Endothelial cell of umbilical vein (primary cell): ENCODE measurements at regions not wholly inside any gene's neighbourhood (a gene's known extent, or its start where the extent isn't known, plus 50 kb on each side); places are given as distances from the start of the nearest gene placed in this dataset.

Experiments
- BruUV-seq: library from RNA; stranded (reverse); fragments of 400-500 nt; replicated peaks from 2 replicates; lab custom pipeline; 2021; lab: Mats Ljungman, UMichigan
- CTCF ChIA-PET: fragments of 300-600, 350-600 bp; sonication (Branson Sonifier 250); formaldehyde crosslinking; loops from one replicate; lab custom pipeline; 2021; ENCODE audit warnings: antibody characterized with exemption, inconsistent platforms; lab: Charles Lee
- POLR2A ChIA-PET: fragments of 300-600, 350-600 bp; sonication (Branson Sonifier 250); formaldehyde crosslinking; loops from one replicate; lab custom pipeline; 2021; ENCODE audit warnings: antibody characterized with exemption, inconsistent platforms; lab: Charles Lee
- DNase-seq: peaks from one replicate; pipeline ENCODE4 v3.0.0-alpha.2; 2011; ENCODE audit warnings: low read depth, low spot score
- FAIRE-seq: peaks from 2 replicates; lab custom pipeline; 2011; peaks lifted over from hg19 to GRCh38; lab: Jason Lieb, UNC
- H2AFZ ChIP-seq: 2 replicates; pipeline ENCODE4 v1.6.0; 2012; ENCODE audit warnings: low read depth, low read length, control low read depth, inconsistent platforms
- H3K27ac ChIP-seq: 2 replicates; pipeline ENCODE4 v1.5.1; 2011; ENCODE audit warnings: low read depth, mild to moderate bottlenecking, control low read depth, low read length, moderate library complexity; ENCODE audit not compliant: insufficient read depth
- H3K27me3 ChIP-seq, 2 experiments: 2 replicates each; pipeline versions ENCODE4 v1.6.0 to v1.6.1; 2011; ENCODE audit warnings: low read length in 2 of 2, mixed read lengths in 1 of 2; ENCODE audit not compliant: control insufficient read depth in 2 of 2, insufficient read depth in 2 of 2
- H3K36me3 ChIP-seq, 2 experiments: 2 replicates in 1 of 2; 3 replicates in 1 of 2; pipeline ENCODE4 v1.5.1; 2011; ENCODE audit warnings: low read length in 2 of 2, mild to moderate bottlenecking in 1 of 2, moderate library complexity in 1 of 2; ENCODE audit not compliant: control insufficient read depth in 2 of 2, insufficient read depth in 2 of 2; ENCODE audit errors: extremely low read depth in 1 of 2
- H3K4me1 ChIP-seq: 3 replicates; pipeline ENCODE4 v1.5.1; 2011; ENCODE audit warnings: mild to moderate bottlenecking, low read length; ENCODE audit not compliant: control insufficient read depth, insufficient read depth; ENCODE audit errors: extremely low read depth
- H3K4me2 ChIP-seq: 2 replicates; pipeline ENCODE4 v1.6.1; 2011; ENCODE audit warnings: low read length, control low read depth, mixed read lengths; ENCODE audit not compliant: insufficient read depth
- H3K4me3 ChIP-seq, 3 experiments: fragments of 200-600 bp in 1 of 3; sonication (generic), shearing (Covaris generic) in 1 of 3; replicated peaks in 1 of 3; 2 replicates each; pipeline ENCODE4 v1.5.1; 2011 to 2016; ENCODE audit warnings: control low read depth in 3 of 3, low read length in 3 of 3, mild to moderate bottlenecking in 2 of 3, inconsistent platforms in 1 of 3, low read depth in 1 of 3, moderate library complexity in 1 of 3; ENCODE audit not compliant: insufficient read depth in 1 of 3
- H3K79me2 ChIP-seq: 2 replicates; pipeline ENCODE4 v1.6.0; 2012; ENCODE audit warnings: low read length, inconsistent platforms; ENCODE audit not compliant: control insufficient read depth, insufficient read depth
- H3K9ac ChIP-seq: replicated peaks from 2 replicates; pipeline ENCODE3; 2011; ENCODE audit warnings: low read length, control low read depth; ENCODE audit not compliant: insufficient read depth; ENCODE audit errors: extremely low read depth
- H3K9me1 ChIP-seq: replicated peaks from 3 replicates; pipeline ENCODE4 v1.6.0; 2011; ENCODE audit warnings: mild to moderate bottlenecking, low read length; ENCODE audit not compliant: control insufficient read depth, insufficient read depth; ENCODE audit errors: extremely low read depth
- H3K9me3 ChIP-seq: replicated peaks from 2 replicates; pipeline ENCODE4 v1.5.1; 2012; ENCODE audit warnings: low read length, inconsistent platforms; ENCODE audit not compliant: control insufficient read depth, insufficient read depth
- H4K20me1 ChIP-seq: replicated peaks from 2 replicates; pipeline ENCODE3; 2011; ENCODE audit warnings: mild to moderate bottlenecking, low read length; ENCODE audit not compliant: control insufficient read depth, insufficient read depth; ENCODE audit errors: extremely low read depth
- FOS ChIP-seq: IDR thresholded peaks from 2 replicates; pipeline ENCODE4 v1.6.1; 2011; ENCODE audit warnings: mild to moderate bottlenecking, low read length, moderate library complexity, borderline replicate concordance; ENCODE audit not compliant: insufficient read depth
- JUN ChIP-seq: IDR thresholded peaks from 2 replicates; pipeline ENCODE4 v1.6.1; 2011; ENCODE audit warnings: borderline replicate concordance, low read depth; ENCODE audit not compliant: insufficient read length, insufficient read depth
- MAX ChIP-seq: IDR thresholded peaks from 2 replicates; pipeline ENCODE4 v1.6.1; 2011; ENCODE audit not compliant: insufficient read depth, insufficient read length
- POLR2A ChIP-seq: IDR thresholded peaks from 2 replicates; pipeline ENCODE4 v1.6.1; 2012; ENCODE audit warnings: low read depth, mild to moderate bottlenecking, control low read depth, low read length
- POLR2AphosphoS5 ChIP-seq: IDR thresholded peaks from 2 replicates; pipeline ENCODE4 v1.6.1; 2012; ENCODE audit warnings: low read depth, mild to moderate bottlenecking, control low read depth, low read length, moderate library complexity; ENCODE audit not compliant: insufficient read depth
- dilution Hi-C: fragments of 300-500 bp; cut with MboI; formaldehyde crosslinking; loops from one replicate; pipeline ENCODE4 v1.15.0; 2019; ENCODE audit warnings: low sequenced_read_pairs; ENCODE audit not compliant: extremely low pct_ligation_motif_present
- intact Hi-C: fragments of 100-400 bp; cut with micrococcal nuclease; formaldehyde crosslinking; loops from one replicate; pipeline ENCODE4 v1.10.0; 2022

GRCh38 chr1:18004278-18004677 is 103.3 kb upstream of the IGSF21 start:
- H3K9ac ChIP-seq = no peak overlapping the region
- CTCF ChIA-PET = no interaction called here
- dilution Hi-C loops = no loop called here

GRCh38 chr1:18005238-18005637 is 102.4 kb upstream of the IGSF21 start:
- DNase-seq (no peak), FAIRE-seq (no peak)
- no peaks in the 10 kb centered on the region for H4K20me1 ChIP-seq
- H3K36me3 ChIP-seq = no peaks in the 10 kb centered on the region
- no peaks in the 10 kb centered on the region for H3K4me1 ChIP-seq
- H3K4me2 ChIP-seq = no peak overlapping the region
- ChIA-PET CTCF (no interaction called here), POLR2A (no interaction called here)
- H3K4me3 ChIP-seq = no peak overlapping the region
- peaks cover 7% of the 10 kb centered on the region for H3K9me3 ChIP-seq
- no peak for TF ChIP-seq POLR2A
- intact Hi-C loops = no loop called here
- H3K9ac ChIP-seq = no peak overlapping the region
- no TSS peak for BruUV-seq
- no peaks in the 10 kb centered on the region for H3K9me1 ChIP-seq
- no peaks in the 10 kb centered on the region for H3K27me3 ChIP-seq
- H2AFZ ChIP-seq = no peak overlapping the region
- dilution Hi-C loops = no loop called here
- H3K27ac ChIP-seq = no peak overlapping the region
- H3K79me2 ChIP-seq = no peaks in the 10 kb centered on the region

More at GRCh38 chr1:18004278-18004677, 103.3 kb upstream of the IGSF21 start:
- POLR2A ChIA-PET = no interaction called here
- Histone ChIP-seq H3K4me2 (no peak overlapping the region), H3K4me3 (no peak overlapping the region), H3K27ac (no peak overlapping the region), H3K9me1 (no peaks in the 10 kb centered on the region), H3K4me1 (no peaks in the 10 kb centered on the region), H3K79me2 (no peaks in the 10 kb centered on the region), H3K27me3 (no peaks in the 10 kb centered on the region), H3K36me3 (no peaks in the 10 kb centered on the region), H4K20me1 (no peaks in the 10 kb centered on the region), H2AFZ (no peak overlapping the region), H3K9me3 (peaks cover 6% of the 10 kb centered on the region)
- no TSS peak for BruUV-seq
- FAIRE-seq (no peak), DNase-seq (no peak)
- intact Hi-C loops = no loop called here
- TF ChIP-seq POLR2A = no peak
- TF ChIP-seq MAX = no peak
- TF ChIP-seq POLR2AphosphoS5 = no peak
- TF ChIP-seq JUN = no peak
- TF ChIP-seq FOS = no peak
